DOHH2 (cell line): ENCODE measurements at regions not wholly inside any gene's neighbourhood (a gene's known extent, or its start where the extent isn't known, plus 50 kb on each side); places are given as distances from the start of the nearest gene placed in this dataset.

Experiments used
- EZH2phosphoT487 ChIP-seq: fragments of 200-600 bp; sonication (generic); IDR thresholded peaks from 2 replicates; pipeline ENCODE4 v1.6.1; 2017; ENCODE audit warnings: borderline replicate concordance, mild to moderate bottlenecking, antibody characterized with exemption, low read length, moderate library complexity, mixed read lengths
- TF ChIP-seq, protein P1 (sequence below): fragments of 200-600 bp; sonication (generic); IDR thresholded peaks from one replicate; pipeline ENCODE4 v1.5.1; 2014; ENCODE audit warnings: antibody characterized with exemption, mild to moderate bottlenecking, low read depth, low read length; ENCODE audit not compliant: poor library complexity, severe bottlenecking

DNA sequence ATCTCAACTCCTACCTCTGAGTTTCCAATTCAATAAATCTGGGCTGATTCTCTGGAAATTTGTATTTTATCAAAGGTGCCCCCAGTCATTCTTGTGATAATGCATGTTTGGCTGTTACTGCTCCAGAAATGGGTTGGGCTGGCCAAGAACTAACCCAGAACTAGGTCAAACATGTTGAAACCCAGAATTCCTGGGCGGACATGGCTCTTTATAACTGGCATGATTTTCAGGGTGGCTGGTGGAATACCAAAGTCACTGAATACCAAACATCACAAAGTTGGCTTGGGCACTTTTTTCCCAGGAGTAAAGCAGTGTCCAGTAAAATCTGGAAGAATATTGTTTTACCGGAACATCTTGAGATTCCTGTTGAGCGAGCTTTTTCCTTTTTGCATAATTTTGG is 89.4 kb upstream of the S1PR1 start:
- TF ChIP-seq, protein P1, sequence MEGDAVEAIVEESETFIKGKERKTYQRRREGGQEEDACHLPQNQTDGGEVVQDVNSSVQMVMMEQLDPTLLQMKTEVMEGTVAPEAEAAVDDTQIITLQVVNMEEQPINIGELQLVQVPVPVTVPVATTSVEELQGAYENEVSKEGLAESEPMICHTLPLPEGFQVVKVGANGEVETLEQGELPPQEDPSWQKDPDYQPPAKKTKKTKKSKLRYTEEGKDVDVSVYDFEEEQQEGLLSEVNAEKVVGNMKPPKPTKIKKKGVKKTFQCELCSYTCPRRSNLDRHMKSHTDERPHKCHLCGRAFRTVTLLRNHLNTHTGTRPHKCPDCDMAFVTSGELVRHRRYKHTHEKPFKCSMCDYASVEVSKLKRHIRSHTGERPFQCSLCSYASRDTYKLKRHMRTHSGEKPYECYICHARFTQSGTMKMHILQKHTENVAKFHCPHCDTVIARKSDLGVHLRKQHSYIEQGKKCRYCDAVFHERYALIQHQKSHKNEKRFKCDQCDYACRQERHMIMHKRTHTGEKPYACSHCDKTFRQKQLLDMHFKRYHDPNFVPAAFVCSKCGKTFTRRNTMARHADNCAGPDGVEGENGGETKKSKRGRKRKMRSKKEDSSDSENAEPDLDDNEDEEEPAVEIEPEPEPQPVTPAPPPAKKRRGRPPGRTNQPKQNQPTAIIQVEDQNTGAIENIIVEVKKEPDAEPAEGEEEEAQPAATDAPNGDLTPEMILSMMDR = no peak
- no peak for TF ChIP-seq EZH2phosphoT487
